Stimulated activated naive B cell treated with anti-CD40 and anti-IgM and Interleukin-4, amounts not matched to agents 10 μg/mL and 1 μg/mL and 100 μg/mL, for 72 hours (primary cell): ENCODE measurements at regions not wholly inside any gene's neighbourhood (a gene's known extent, or its start where the extent isn't known, plus 50 kb on each side); places are given as distances from the start of the nearest gene placed in this dataset.

Source experiments
- ATAC-seq, 2 donors: fragments of 150-1000 bp; cut with Tn5 transposase; replicated peaks; 2 replicates each; pipeline ENCODE4 v1.10.0; 2021; ENCODE audit warnings: moderate library complexity in 1 of 2
- DNase-seq: peaks from one replicate; pipeline ENCODE4 v3.0.0; 2021
- H3K27ac Mint-ChIP-seq: one replicate; pipeline ENCODE4 v1.8.0; 2022; ENCODE audit warnings: mild to moderate bottlenecking, mixed read lengths
- H3K27me3 Mint-ChIP-seq, 2 donors: one replicate each; pipeline ENCODE4 v1.8.0; 2022; ENCODE audit warnings: mixed read lengths in 2 of 2
- H3K36me3 Mint-ChIP-seq, 2 donors: one replicate each; pipeline ENCODE4 v1.8.0; 2022; ENCODE audit warnings: mixed read lengths in 2 of 2, mild to moderate bottlenecking in 1 of 2
- H3K4me1 Mint-ChIP-seq, 2 donors: one replicate each; pipeline ENCODE4 v1.8.0; 2022; ENCODE audit warnings: mixed read lengths in 2 of 2, mild to moderate bottlenecking in 1 of 2
- H3K4me3 Mint-ChIP-seq, 2 donors: one replicate each; pipeline ENCODE4 v1.8.0; 2022; ENCODE audit warnings: mild to moderate bottlenecking in 2 of 2, mixed read lengths in 2 of 2, moderate library complexity in 1 of 2
- H3K9me3 Mint-ChIP-seq, 2 donors: one replicate each; pipeline ENCODE4 v1.8.0; 2022; ENCODE audit warnings: mixed read lengths in 2 of 2, mild to moderate bottlenecking in 1 of 2

- Mint-ChIP-seq H3K36me3 (no peaks in the 10 kb centered on the region), H3K4me3 (no peak overlapping the region), H3K27ac (no peak overlapping the region), H3K9me3 (peaks cover 0 to 2% of the 10 kb centered on the region in 2 donors), H3K4me1 (peaks cover 2 to 8% of the 10 kb centered on the region in 2 donors), H3K27me3 (peaks cover 14 to 21% of the 10 kb centered on the region in 2 donors)
- ATAC-seq (no peak), DNase-seq (no peak)
Measured at GRCh38 chr4:185899833-185900232, 87.8 kb upstream of the SORBS2 start.

- Mint-ChIP-seq H3K4me1 (no peaks in the 10 kb centered on the region), H3K36me3 (no peaks in the 10 kb centered on the region), H3K9me3 (peaks cover 0 to 2% of the 10 kb centered on the region in 2 donors), H3K4me3 (no peak overlapping the region), H3K27ac (no peak overlapping the region), H3K27me3 (peaks cover 7 to 21% of the 10 kb centered on the region in 2 donors)
- DNase-seq = no peak
- ATAC-seq = no peak
Measured at GRCh38 chr4:185902654-185903053, 90.7 kb upstream of the SORBS2 start.

GRCh38 chr4:185903205-185903604, 91.2 kb upstream of the SORBS2 start:
- DNase-seq = no peak
- no peak overlapping the region for H3K27ac Mint-ChIP-seq
- no peak for ATAC-seq

GRCh38 chr4:185904381-185904780, 92.4 kb upstream of the SORBS2 start:
- no peak for ATAC-seq
- peaks cover 0 to 7% of the 10 kb centered on the region in 2 donors for H3K27me3 Mint-ChIP-seq
- H3K9me3 Mint-ChIP-seq = no peaks in the 10 kb centered on the region
- H3K36me3 Mint-ChIP-seq = no peaks in the 10 kb centered on the region
- H3K27ac Mint-ChIP-seq = no peak overlapping the region
- DNase-seq = no peak
- no peak overlapping the region for H3K4me3 Mint-ChIP-seq
- H3K4me1 Mint-ChIP-seq = no peaks in the 10 kb centered on the region

More at GRCh38 chr4:185903205-185903604, 91.2 kb upstream of the SORBS2 start:
- no peak overlapping the region for H3K4me3 Mint-ChIP-seq
- H3K9me3 Mint-ChIP-seq = peaks cover 0 to 2% of the 10 kb centered on the region in 2 donors
- H3K4me1 Mint-ChIP-seq = no peaks in the 10 kb centered on the region
- no peaks in the 10 kb centered on the region for H3K36me3 Mint-ChIP-seq
- peaks cover 3 to 18% of the 10 kb centered on the region in 2 donors for H3K27me3 Mint-ChIP-seq

- Mint-ChIP-seq H3K9me3 (no peaks in the 10 kb centered on the region), H3K27me3 (no peaks in the 10 kb centered on the region), H3K27ac (no peak overlapping the region), H3K36me3 (no peaks in the 10 kb centered on the region), H3K4me3 (no peak overlapping the region), H3K4me1 (no peaks in the 10 kb centered on the region)
- DNase-seq = no peak
- ATAC-seq = no peak
Measured at GRCh38 chr4:185909972-185910371, 98.0 kb upstream of the SORBS2 start.

GRCh38 chr4:185911556-185912064, 99.6 kb upstream of the SORBS2 start:
- Mint-ChIP-seq H3K9me3 (peaks cover 0 to 2% of the 10 kb centered on the region in 2 donors), H3K4me1 (no peaks in the 10 kb centered on the region), H3K4me3 (no peak overlapping the region), H3K27me3 (peaks cover 0 to 4% of the 10 kb centered on the region in 2 donors), H3K36me3 (no peaks in the 10 kb centered on the region), H3K27ac (no peak overlapping the region)
- DNase-seq (no peak), ATAC-seq (no peak)

GRCh38 chr4:185912779-185913178, 100.8 kb upstream of the SORBS2 start:
- Mint-ChIP-seq H3K4me1 (no peaks in the 10 kb centered on the region), H3K36me3 (no peaks in the 10 kb centered on the region), H3K9me3 (peaks cover 0 to 2% of the 10 kb centered on the region in 2 donors), H3K27ac (no peak overlapping the region), H3K4me3 (no peak overlapping the region), H3K27me3 (peaks cover 0 to 8% of the 10 kb centered on the region in 2 donors)
- no peak for DNase-seq
- no peak for ATAC-seq

GRCh38 chr4:185914583-185915199, 102.7 kb upstream of the SORBS2 start:
- Mint-ChIP-seq H3K36me3 (no peaks in the 10 kb centered on the region), H3K9me3 (peaks cover 0 to 2% of the 10 kb centered on the region in 2 donors), H3K27ac (no peak overlapping the region), H3K4me1 (no peaks in the 10 kb centered on the region), H3K4me3 (no peak overlapping the region), H3K27me3 (peaks cover 0 to 8% of the 10 kb centered on the region in 2 donors)
- ATAC-seq (no peak), DNase-seq (no peak)

- DNase-seq = no peak
- no peak overlapping the region for H3K4me3 Mint-ChIP-seq
- no peaks in the 10 kb centered on the region for H3K36me3 Mint-ChIP-seq
- H3K9me3 Mint-ChIP-seq = peaks cover 0 to 2% of the 10 kb centered on the region in 2 donors
- no peak for ATAC-seq
- H3K27me3 Mint-ChIP-seq = peaks cover 0 to 8% of the 10 kb centered on the region in 2 donors
- no peaks in the 10 kb centered on the region for H3K4me1 Mint-ChIP-seq
- H3K27ac Mint-ChIP-seq = no peak overlapping the region
Measured at GRCh38 chr4:185915271-185915670, 103.3 kb upstream of the SORBS2 start.

- no peaks in the 10 kb centered on the region for H3K36me3 Mint-ChIP-seq
- peaks cover 0 to 2% of the 10 kb centered on the region in 2 donors for H3K9me3 Mint-ChIP-seq
- H3K4me3 Mint-ChIP-seq = no peak overlapping the region
- peaks cover 0 to 8% of the 10 kb centered on the region in 2 donors for H3K27me3 Mint-ChIP-seq
- no peaks in the 10 kb centered on the region for H3K4me1 Mint-ChIP-seq
- ATAC-seq = no peak
- DNase-seq = no peak
- no peak overlapping the region for H3K27ac Mint-ChIP-seq
Measured at GRCh38 chr4:185915817-185916216, 103.8 kb upstream of the SORBS2 start.

- Mint-ChIP-seq H3K4me1 (no peaks in the 10 kb centered on the region), H3K36me3 (no peaks in the 10 kb centered on the region), H3K27me3 (peaks cover 0 to 8% of the 10 kb centered on the region in 2 donors), H3K4me3 (no peak overlapping the region), H3K9me3 (peaks cover 0 to 2% of the 10 kb centered on the region in 2 donors), H3K27ac (no peak overlapping the region)
- ATAC-seq (no peak), DNase-seq (no peak)
Measured at GRCh38 chr4:185916231-185916630, 104.2 kb upstream of the SORBS2 start.

GRCh38 chr4:185916683-185917082, 104.7 kb upstream of the SORBS2 start:
- DNase-seq (no peak), ATAC-seq (no peak)
- Mint-ChIP-seq H3K4me3 (no peak overlapping the region), H3K27me3 (peaks cover 4 to 8% of the 10 kb centered on the region in 2 donors), H3K9me3 (peaks cover 0 to 2% of the 10 kb centered on the region in 2 donors), H3K27ac (no peak overlapping the region), H3K36me3 (no peaks in the 10 kb centered on the region), H3K4me1 (no peaks in the 10 kb centered on the region)

- Mint-ChIP-seq H3K36me3 (no peaks in the 10 kb centered on the region), H3K27me3 (peaks cover 7 to 11% of the 10 kb centered on the region in 2 donors), H3K9me3 (peaks cover 4 to 6% of the 10 kb centered on the region in 2 donors)
Measured at GRCh38 chr4:185919107-185919506, 107.1 kb upstream of the SORBS2 start.

GRCh38 chr4:185920171-185920570, 108.2 kb upstream of the SORBS2 start:
- Mint-ChIP-seq H3K27me3 (peaks cover 7 to 11% of the 10 kb centered on the region in 2 donors), H3K4me1 (no peaks in the 10 kb centered on the region), H3K27ac (no peak overlapping the region), H3K36me3 (no peaks in the 10 kb centered on the region), H3K4me3 (no peak overlapping the region), H3K9me3 (peaks cover 9% of the 10 kb centered on the region in 2 donors)
- no peak for DNase-seq
- no peak for ATAC-seq

More at GRCh38 chr4:185919107-185919506, 107.1 kb upstream of the SORBS2 start:
- DNase-seq (no peak), ATAC-seq (no peak)
- Mint-ChIP-seq H3K4me3 (no peak overlapping the region), H3K27ac (no peak overlapping the region), H3K4me1 (no peaks in the 10 kb centered on the region)

GRCh38 chr4:185920691-185921260, 108.8 kb upstream of the SORBS2 start:
- Mint-ChIP-seq H3K27ac (no peak overlapping the region), H3K4me3 (no peak overlapping the region), H3K9me3 (peaks cover 9% of the 10 kb centered on the region in 2 donors), H3K27me3 (peaks cover 7 to 9% of the 10 kb centered on the region in 2 donors), H3K36me3 (no peaks in the 10 kb centered on the region), H3K4me1 (no peaks in the 10 kb centered on the region)
- DNase-seq = no peak
- ATAC-seq = no peak
